Endothelial cell of umbilical vein (primary cell): ENCODE measurements at regions not wholly inside any gene's neighbourhood (a gene's known extent, or its start where the extent isn't known, plus 50 kb on each side); places are given as distances from the start of the nearest gene placed in this dataset.

Experiments
- BruUV-seq: library from RNA; stranded (reverse); fragments of 400-500 nt; replicated peaks from 2 replicates; lab custom pipeline; 2021; lab: Mats Ljungman, UMichigan
- CTCF ChIA-PET: fragments of 300-600, 350-600 bp; sonication (Branson Sonifier 250); formaldehyde crosslinking; loops from one replicate; lab custom pipeline; 2021; ENCODE audit warnings: antibody characterized with exemption, inconsistent platforms; lab: Charles Lee
- POLR2A ChIA-PET: fragments of 300-600, 350-600 bp; sonication (Branson Sonifier 250); formaldehyde crosslinking; loops from one replicate; lab custom pipeline; 2021; ENCODE audit warnings: antibody characterized with exemption, inconsistent platforms; lab: Charles Lee
- DNase-seq: peaks from one replicate; pipeline ENCODE4 v3.0.0-alpha.2; 2011; ENCODE audit warnings: low read depth, low spot score
- FAIRE-seq: peaks from 2 replicates; lab custom pipeline; 2011; peaks lifted over from hg19 to GRCh38; lab: Jason Lieb, UNC
- H2AFZ ChIP-seq: 2 replicates; pipeline ENCODE4 v1.6.0; 2012; ENCODE audit warnings: low read depth, low read length, control low read depth, inconsistent platforms
- H3K27ac ChIP-seq: 2 replicates; pipeline ENCODE4 v1.5.1; 2011; ENCODE audit warnings: low read depth, mild to moderate bottlenecking, control low read depth, low read length, moderate library complexity; ENCODE audit not compliant: insufficient read depth
- H3K27me3 ChIP-seq, 2 experiments: 2 replicates each; pipeline versions ENCODE4 v1.6.0 to v1.6.1; 2011; ENCODE audit warnings: low read length in 2 of 2, mixed read lengths in 1 of 2; ENCODE audit not compliant: control insufficient read depth in 2 of 2, insufficient read depth in 2 of 2
- H3K36me3 ChIP-seq, 2 experiments: 2 replicates in 1 of 2; 3 replicates in 1 of 2; pipeline ENCODE4 v1.5.1; 2011; ENCODE audit warnings: low read length in 2 of 2, mild to moderate bottlenecking in 1 of 2, moderate library complexity in 1 of 2; ENCODE audit not compliant: control insufficient read depth in 2 of 2, insufficient read depth in 2 of 2; ENCODE audit errors: extremely low read depth in 1 of 2
- H3K4me1 ChIP-seq: 3 replicates; pipeline ENCODE4 v1.5.1; 2011; ENCODE audit warnings: mild to moderate bottlenecking, low read length; ENCODE audit not compliant: control insufficient read depth, insufficient read depth; ENCODE audit errors: extremely low read depth
- H3K4me2 ChIP-seq: 2 replicates; pipeline ENCODE4 v1.6.1; 2011; ENCODE audit warnings: low read length, control low read depth, mixed read lengths; ENCODE audit not compliant: insufficient read depth
- H3K4me3 ChIP-seq, 3 experiments: fragments of 200-600 bp in 1 of 3; sonication (generic), shearing (Covaris generic) in 1 of 3; replicated peaks in 1 of 3; 2 replicates each; pipeline ENCODE4 v1.5.1; 2011 to 2016; ENCODE audit warnings: control low read depth in 3 of 3, low read length in 3 of 3, mild to moderate bottlenecking in 2 of 3, inconsistent platforms in 1 of 3, low read depth in 1 of 3, moderate library complexity in 1 of 3; ENCODE audit not compliant: insufficient read depth in 1 of 3
- H3K79me2 ChIP-seq: 2 replicates; pipeline ENCODE4 v1.6.0; 2012; ENCODE audit warnings: low read length, inconsistent platforms; ENCODE audit not compliant: control insufficient read depth, insufficient read depth
- H3K9ac ChIP-seq: replicated peaks from 2 replicates; pipeline ENCODE3; 2011; ENCODE audit warnings: low read length, control low read depth; ENCODE audit not compliant: insufficient read depth; ENCODE audit errors: extremely low read depth
- H3K9me1 ChIP-seq: replicated peaks from 3 replicates; pipeline ENCODE4 v1.6.0; 2011; ENCODE audit warnings: mild to moderate bottlenecking, low read length; ENCODE audit not compliant: control insufficient read depth, insufficient read depth; ENCODE audit errors: extremely low read depth
- H3K9me3 ChIP-seq: replicated peaks from 2 replicates; pipeline ENCODE4 v1.5.1; 2012; ENCODE audit warnings: low read length, inconsistent platforms; ENCODE audit not compliant: control insufficient read depth, insufficient read depth
- H4K20me1 ChIP-seq: replicated peaks from 2 replicates; pipeline ENCODE3; 2011; ENCODE audit warnings: mild to moderate bottlenecking, low read length; ENCODE audit not compliant: control insufficient read depth, insufficient read depth; ENCODE audit errors: extremely low read depth
- MYC ChIP-seq: IDR thresholded peaks from one replicate; pipeline ENCODE4 v1.6.1; 2011; ENCODE audit warnings: mild to moderate bottlenecking, low read depth, low read length
- POLR2AphosphoS5 ChIP-seq: IDR thresholded peaks from 2 replicates; pipeline ENCODE4 v1.6.1; 2012; ENCODE audit warnings: low read depth, mild to moderate bottlenecking, control low read depth, low read length, moderate library complexity; ENCODE audit not compliant: insufficient read depth
- dilution Hi-C: fragments of 300-500 bp; cut with MboI; formaldehyde crosslinking; loops from one replicate; pipeline ENCODE4 v1.15.0; 2019; ENCODE audit warnings: low sequenced_read_pairs; ENCODE audit not compliant: extremely low pct_ligation_motif_present
- intact Hi-C: fragments of 100-400 bp; cut with micrococcal nuclease; formaldehyde crosslinking; loops from one replicate; pipeline ENCODE4 v1.10.0; 2022
- TF ChIP-seq, protein P1 (sequence below), 2 donors: IDR thresholded peaks; 1 replicate in 1 of 2; 2 replicates in 1 of 2; pipeline ENCODE4 v1.5.1; 2011; ENCODE audit warnings: low read length in 2 of 2, mild to moderate bottlenecking in 2 of 2, moderate library complexity in 2 of 2, control low read depth in 1 of 2, inconsistent platforms in 1 of 2, low read depth in 1 of 2; ENCODE audit not compliant: insufficient read depth in 1 of 2; ENCODE audit errors: extremely low read depth in 1 of 2
- TF ChIP-seq, protein P2 (sequence below): IDR thresholded peaks from 2 replicates; pipeline ENCODE4 v1.6.1; 2011; ENCODE audit not compliant: insufficient read depth, insufficient read length

DNA sequence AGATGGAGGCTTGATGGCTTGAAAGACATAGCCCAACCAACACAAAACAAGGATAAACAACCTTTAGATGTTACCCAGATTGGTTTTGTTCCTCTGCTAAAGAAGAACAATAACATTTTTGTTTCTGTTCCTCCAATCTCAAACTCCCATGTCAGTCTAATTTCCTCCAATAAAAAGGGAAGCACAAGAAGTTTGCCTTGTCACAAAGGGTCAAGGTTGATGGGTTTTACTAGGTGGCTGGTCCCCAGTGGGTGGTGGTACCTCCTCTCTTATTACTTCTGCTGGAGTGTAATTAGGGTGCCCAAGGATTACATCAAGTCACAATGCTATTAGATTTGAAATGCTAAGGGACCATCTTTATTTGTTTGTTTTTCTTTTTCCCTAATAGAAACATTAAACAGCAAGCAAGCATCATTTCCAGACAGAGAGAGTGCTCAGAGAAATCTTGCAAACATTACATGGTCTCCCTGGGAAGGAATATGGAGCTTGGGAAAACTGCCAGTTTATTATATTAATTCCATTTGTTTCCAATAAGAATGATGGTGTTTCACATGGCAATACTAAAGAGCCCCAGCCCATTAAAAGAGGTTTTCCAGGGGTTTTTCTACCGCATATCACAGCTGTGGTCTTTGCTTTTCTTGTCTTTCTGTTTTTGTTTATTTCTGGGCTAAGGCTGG is 78.3 kb upstream of the AOAH start:
- no peak overlapping the region for H2AFZ ChIP-seq
- no peaks in the 10 kb centered on the region for H3K27me3 ChIP-seq
- H3K27ac ChIP-seq = no peak overlapping the region
- DNase-seq (no peak), FAIRE-seq (no peak)
- CTCF ChIA-PET = no interaction called here
- H3K9me1 ChIP-seq = no peaks in the 10 kb centered on the region
- H3K79me2 ChIP-seq = no peaks in the 10 kb centered on the region
- no peak for TF ChIP-seq MYC
- no peak for TF ChIP-seq POLR2AphosphoS5
- TF ChIP-seq, protein P1, sequence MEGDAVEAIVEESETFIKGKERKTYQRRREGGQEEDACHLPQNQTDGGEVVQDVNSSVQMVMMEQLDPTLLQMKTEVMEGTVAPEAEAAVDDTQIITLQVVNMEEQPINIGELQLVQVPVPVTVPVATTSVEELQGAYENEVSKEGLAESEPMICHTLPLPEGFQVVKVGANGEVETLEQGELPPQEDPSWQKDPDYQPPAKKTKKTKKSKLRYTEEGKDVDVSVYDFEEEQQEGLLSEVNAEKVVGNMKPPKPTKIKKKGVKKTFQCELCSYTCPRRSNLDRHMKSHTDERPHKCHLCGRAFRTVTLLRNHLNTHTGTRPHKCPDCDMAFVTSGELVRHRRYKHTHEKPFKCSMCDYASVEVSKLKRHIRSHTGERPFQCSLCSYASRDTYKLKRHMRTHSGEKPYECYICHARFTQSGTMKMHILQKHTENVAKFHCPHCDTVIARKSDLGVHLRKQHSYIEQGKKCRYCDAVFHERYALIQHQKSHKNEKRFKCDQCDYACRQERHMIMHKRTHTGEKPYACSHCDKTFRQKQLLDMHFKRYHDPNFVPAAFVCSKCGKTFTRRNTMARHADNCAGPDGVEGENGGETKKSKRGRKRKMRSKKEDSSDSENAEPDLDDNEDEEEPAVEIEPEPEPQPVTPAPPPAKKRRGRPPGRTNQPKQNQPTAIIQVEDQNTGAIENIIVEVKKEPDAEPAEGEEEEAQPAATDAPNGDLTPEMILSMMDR (IDR thresholded peaks at IDR 0.05; ENCODE audit: extremely low read depth in 1 of 2, insufficient read depth in 1 of 2, low read depth in 1 of 2, low read length in 2 of 2) = no peak
- TF ChIP-seq, protein P2, sequence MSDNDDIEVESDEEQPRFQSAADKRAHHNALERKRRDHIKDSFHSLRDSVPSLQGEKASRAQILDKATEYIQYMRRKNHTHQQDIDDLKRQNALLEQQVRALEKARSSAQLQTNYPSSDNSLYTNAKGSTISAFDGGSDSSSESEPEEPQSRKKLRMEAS = no peak
- H3K4me3 ChIP-seq = no peak overlapping the region
- no peaks in the 10 kb centered on the region for H3K9me3 ChIP-seq
- no peaks in the 10 kb centered on the region for H3K36me3 ChIP-seq
- intact Hi-C loops (no loop called here), dilution Hi-C loops (no loop called here)
- H3K4me1 ChIP-seq = no peaks in the 10 kb centered on the region
- POLR2A ChIA-PET = no interaction called here
- no TSS peak for BruUV-seq
- H4K20me1 ChIP-seq = no peaks in the 10 kb centered on the region
- no peak overlapping the region for H3K9ac ChIP-seq
- no peak overlapping the region for H3K4me2 ChIP-seq
